Renal pelvis (tissue), 1 donor: ENCODE measurements at regions not wholly inside any gene's neighbourhood (a gene's known extent, or its start where the extent isn't known, plus 50 kb on each side); places are given as distances from the start of the nearest gene placed in this dataset.
"Not testable (repeated sequence)": the region's sequence is repeated elsewhere in the genome, so short reads cannot be mapped to it uniquely, and the experiment has no call there.

Experiments used
- DNase-seq: peaks from one replicate; pipeline ENCODE4 v3.0.0-alpha.2; 2013

DNA sequence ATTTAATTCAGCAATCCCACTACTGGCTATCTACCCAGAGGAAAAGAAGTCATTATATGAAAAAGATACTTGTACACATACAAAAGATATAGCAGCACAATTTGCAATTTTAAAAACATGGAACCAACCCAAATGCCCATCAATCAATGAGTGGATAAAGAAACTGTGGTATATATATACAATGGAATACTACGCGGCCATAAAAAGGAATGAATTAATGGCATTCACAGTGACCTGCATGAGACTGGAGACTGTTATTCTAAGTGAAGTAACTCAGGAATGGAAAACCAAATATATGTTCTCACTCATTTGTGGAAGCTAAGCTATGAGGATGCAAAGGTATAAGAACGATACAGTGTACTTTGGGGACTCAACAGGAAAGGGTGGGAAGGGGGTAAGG lies 102.8 kb upstream of the KCNMA1 start:
- DNase-seq: not testable (repeated sequence)

DNA sequence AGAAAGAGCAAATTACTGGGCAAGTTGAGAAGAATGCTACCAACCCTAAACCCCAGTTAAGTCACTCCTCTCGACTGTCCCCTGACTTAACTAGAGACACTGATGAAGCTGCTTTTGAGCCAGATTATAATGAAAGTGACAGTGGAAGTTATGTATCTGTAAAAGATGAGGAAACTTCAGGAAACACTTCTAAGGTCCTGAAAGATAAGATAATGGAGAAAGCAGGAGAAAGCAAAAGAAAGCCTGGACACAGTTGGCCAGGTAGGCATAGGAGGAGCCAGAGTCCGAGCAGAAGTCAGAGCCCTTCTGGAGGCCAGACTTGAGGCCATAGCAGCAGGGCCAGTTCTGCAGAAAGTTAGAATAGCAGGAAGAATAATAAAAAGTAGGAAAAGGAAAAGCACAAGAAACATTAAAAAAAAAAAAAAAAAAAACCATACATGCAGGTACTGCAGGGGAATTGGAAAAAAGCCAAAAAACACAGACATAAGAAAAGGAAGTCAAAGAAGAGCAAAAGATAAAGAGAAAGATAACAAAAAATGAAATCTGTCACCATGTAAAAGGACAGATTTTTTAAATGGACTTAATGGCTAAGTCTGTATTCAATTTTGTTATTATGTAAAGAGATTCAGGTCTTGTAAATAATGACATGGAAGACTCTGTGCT lies 101.0 kb upstream of the KCNMA1 start:
- no peak for DNase-seq

DNA sequence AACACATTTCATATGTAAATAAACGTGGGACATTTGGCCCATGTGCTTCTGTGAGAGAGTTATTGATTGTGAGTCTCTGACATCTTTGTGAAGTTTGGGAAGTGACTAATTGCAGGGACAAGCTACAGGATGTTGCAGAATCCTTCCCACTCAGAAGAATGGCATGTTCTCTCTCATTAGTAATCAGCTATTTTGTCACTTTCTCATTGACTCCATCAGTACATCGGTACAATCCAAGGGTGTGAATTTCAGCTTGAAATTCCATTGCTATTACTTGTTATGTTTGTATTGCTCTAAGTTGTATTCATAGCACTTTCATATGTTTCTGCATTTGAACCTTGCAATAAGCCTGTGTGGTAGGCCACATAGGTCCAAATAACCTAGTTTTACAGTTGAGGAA lies 100.0 kb upstream of the KCNMA1 start:
- no peak for DNase-seq

DNA sequence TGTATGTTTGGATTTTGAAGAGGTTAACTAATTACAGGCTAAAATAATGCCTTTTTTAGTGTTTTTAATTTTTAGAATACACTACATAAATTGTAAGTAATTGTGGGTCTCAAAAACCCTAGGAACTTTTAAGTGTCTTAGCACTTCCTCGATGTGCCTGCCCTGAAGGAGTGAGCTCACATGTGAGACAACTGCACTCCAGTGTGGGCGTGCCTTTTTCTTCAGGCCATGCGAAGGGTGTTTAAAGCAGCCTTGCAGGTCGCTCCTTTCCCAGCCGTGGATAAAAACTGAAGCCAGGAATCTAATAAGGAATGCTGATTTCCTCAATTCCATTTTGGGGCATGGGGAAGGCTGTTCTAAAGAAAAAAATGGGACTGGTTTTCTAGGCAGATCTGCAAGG lies 97.5 kb upstream of the KCNMA1 start:
- DNase-seq: not testable (repeated sequence)

DNA sequence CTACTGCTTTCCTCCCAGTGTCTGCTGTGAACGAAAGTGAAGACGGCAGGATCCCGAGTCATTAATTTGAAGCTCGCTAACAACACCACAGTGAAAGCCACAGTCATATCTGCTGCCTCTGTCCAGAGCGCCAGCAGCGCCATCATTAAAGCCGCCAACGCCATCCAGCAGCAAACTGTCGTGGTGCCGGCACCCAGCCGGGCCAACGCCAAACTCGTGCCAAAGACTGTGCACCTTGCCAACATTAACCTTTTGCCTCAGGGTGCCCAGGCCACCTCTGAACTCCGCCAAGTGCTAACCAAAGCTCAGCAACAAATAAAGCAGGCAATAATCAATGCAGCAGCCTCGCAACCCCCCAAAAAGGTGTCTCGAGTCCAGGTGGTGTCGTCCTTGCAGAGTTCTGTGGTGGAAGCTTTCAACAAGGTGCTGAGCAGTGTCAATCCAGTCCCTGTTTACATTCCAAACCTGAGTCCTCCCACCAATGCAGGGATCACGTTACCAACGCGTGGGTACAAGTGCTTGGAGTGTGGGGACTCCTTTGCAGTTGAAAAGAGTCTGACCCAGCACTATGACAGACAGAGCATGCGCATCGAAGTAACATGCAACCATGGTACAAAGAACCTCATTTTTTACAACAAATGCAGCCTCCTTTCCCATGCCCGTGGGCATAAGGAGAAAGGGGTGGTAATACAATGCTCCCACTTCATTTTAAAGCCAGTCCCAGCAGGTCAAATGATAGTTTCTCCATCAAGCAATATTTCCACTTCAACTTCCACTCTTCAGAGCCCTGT lies 94.8 kb upstream of the KCNMA1 start:
- no peak for DNase-seq

DNA sequence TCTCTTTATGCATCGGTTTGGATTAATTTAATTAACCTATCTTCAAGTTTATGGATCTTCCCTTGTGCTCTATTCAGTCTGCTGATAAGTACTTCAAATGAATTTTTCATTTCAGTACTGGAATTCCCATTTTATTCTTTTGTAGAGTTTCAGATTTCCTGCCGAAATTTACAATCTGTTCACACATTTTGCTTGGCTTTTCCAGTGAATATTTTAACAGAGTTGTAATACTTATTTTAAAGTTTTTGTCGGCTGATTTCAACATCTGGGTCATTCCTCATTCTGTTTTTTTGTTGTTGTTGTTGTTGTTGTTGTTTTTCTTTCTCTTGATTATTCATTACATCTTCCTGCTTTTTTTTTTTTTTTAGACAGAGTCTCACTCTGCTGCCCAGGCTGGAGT lies 89.9 kb upstream of the KCNMA1 start:
- no peak for DNase-seq

DNA sequence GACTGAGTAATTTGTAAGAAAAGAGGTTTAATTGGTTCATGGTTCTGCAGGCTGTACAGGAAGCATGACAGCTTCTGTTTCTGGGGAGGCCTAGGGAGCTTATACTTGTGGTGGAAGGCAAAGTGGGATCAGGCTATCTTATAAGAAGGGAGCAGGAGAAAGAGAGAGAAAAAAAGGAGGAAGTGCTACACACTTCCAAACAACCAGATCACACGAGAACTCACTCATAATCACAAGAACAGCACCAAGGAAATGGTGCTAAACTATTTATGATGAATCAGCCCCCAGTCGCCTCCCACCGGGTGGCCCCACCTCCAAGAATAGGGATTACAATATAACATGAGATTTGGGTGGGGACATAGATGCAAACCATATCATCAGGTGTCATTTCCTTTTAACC lies 89.1 kb upstream of the KCNMA1 start:
- DNase-seq: no peak

DNA sequence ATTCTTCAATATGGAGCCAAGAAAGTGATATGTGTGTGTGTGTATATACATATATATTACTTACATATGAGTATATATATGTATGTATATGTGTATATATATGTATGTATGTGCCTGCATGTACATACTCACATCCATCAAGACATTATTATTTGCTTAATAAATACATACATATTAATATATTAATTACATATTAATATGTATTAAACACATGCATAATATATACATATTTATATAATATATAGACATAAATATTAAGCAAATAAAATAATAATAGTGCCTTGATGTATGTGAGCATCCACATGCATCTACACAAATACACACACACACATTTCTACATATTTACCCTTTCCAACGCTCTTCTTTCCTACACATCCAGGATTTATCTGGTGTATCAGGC lies 88.7 kb upstream of the KCNMA1 start:
- no peak for DNase-seq

DNA sequence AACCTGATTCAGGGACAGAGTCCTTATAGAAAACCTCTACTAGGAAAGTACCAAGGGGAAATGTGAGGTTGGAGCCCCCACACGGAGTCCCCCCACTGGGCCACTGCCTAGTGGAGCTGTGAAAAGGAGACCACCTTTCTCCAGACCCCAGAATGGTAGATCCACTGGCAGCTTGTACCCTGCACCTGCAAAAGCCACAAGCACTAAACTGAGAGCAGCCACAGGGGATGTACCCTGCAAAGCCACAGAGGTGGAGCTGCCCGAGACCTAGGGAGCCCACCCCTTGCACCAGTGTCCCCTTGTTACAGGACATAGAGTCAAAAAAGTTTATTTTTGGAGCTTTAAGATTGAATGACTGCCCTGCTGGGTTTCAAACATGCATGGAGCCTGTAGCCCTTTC lies 87.2 kb upstream of the KCNMA1 start:
- no peak for DNase-seq

DNA sequence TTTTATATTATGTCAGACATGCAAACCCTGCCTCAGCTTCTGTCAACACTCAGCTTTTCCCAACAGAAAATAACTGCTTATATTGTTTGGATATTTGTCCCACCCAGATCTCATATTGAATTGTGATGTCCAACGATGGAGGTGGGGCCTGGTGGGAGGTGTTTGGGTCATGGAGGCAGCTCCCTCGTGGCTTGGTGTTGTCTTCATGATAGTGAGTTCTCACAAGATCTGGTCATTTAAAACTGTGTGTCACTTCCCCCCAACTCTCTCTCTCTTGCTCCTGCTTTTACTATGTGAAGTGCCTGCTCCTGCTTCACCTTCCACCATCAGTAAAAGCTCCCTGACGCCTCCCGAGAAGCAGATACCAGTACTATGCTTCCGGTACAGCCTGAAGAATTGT lies 85.8 kb upstream of the KCNMA1 start:
- DNase-seq: no peak

DNA sequence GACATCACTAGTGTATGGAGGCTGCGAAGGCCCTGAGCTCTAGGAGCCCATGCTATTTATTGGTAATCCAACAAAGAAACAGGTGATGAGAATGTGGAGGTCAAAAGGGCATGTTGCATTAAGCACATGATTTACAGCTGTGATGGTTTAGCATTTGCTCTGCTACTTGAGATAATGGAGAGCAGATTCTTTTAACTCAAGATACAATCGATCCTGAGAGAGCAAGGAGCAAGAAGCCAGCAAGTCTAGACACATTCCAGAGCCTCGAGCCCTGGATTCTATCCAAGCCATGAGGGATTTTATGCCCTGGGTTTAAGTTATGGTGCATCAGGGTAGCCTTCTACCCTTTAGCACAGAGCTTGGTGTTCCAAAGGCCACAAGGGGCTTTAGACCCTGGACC lies 85.3 kb upstream of the KCNMA1 start:
- DNase-seq: not testable (repeated sequence)

DNA sequence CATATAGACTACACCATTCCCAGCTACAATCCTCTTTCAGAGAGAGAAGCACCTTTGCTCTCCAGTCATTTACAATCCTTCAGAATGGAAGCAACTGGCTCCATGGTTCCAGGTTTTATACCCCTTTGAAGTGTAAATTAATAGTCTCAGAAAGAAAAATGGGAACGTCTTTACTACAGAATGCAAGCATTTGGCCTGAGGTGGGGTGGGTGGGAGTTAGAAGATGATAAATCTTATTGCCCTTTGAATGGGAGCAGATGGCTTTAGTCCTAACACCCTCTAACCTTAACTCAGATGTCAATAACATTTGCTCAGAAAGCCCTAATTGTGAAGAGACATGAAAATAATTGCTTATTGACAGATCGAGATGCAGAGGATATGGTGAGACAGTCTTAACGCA lies 84.2 kb upstream of the KCNMA1 start:
- DNase-seq: no peak

DNA sequence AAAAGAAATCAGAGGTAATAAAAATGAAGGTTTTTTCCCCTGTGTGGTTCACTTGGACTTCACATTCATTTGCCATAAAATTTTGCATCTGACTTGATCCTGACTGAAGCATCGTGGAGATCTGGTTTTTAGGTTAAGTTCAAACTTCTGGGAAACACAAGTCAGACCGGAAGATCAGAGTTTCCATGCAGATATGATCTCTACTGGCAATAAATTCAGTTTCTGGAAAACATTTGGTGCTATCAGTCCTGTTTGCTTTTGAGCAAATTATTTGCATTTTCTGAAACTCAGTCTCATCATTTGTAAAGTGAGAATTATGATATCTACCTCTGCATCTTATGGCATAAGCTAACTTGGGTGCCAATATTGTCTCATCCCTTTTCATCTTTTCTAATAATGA lies 81.3 kb upstream of the KCNMA1 start:
- DNase-seq: no peak

DNA sequence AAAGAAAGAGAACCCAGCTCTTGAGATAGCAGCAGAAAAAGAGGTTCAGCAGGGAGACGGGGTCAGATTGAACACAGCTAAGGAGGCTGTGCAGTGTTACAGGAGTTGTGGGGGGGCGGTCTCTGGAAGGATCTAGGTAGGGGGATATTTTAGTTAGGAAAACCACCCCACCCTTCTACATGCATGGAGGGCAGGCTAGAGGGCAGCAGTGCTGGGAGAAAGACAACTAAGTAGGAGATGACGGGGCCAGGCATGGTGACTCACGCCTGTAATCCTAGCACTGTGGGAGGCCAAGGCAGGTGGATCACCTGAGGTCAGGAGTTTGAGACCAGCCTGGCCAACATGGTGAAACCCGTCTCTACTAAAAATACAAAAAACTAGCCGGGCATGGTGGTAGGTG lies 80.7 kb upstream of the KCNMA1 start:
- not testable (repeated sequence) for DNase-seq

DNA sequence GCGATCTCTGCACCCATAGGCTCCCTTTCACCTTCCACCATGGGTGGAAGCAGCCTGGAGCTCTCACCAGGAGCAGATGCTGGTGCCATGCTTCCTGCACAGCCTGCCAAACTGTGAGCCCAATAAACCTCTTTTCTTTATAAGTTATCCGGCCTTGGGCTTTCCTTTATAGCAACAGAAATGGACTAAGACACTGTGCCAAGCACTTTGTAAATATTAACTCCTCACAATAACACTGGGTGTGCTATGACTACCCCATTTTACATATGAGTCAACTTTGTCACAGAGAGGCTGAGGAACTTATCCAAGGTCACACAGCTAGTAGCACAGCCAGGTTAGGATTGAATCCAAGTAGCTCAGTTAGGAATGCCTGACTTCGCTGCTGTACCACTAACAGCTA lies 79.7 kb upstream of the KCNMA1 start:
- no peak for DNase-seq

DNA sequence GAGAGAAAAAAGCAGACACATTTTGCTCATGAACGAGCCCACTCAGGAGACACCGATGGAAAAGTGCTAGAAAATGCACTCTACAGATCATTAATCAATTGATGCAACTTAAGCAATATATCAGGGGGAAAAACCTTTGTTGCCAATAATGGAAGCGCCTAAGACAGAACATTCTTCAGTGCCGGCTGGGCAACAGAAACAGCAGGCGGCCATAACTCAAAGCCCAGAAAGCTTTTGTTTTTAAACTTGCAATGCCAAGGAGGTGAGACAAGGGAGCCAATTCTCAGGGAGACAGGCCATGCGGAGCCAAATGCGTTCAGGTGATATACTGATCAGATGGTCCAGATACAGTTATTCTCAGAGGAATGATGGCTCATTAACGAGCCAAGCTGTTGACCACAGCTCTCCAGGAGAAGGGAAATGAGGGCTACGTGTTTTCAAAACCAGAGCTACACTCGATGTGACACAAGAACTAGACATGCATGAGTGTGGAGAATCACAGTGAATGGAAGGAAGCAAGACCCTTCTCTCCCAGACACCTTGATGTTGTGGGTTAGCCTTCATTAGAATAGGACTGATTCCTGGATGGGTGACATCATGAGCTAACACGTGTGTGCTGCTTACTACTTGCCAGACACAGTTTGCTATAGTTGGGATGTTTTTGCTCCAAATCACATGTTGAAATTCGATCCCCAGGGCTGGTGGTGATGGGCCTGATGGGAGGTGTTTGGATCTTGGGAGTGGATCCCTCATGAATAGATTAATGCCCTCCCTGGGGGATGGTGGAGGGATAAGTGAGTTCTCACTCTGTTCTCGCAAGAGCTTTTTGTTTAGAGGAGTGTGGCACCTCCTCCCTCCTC lies 79.1 kb upstream of the KCNMA1 start:
- DNase-seq: peak; percentile 19

DNA sequence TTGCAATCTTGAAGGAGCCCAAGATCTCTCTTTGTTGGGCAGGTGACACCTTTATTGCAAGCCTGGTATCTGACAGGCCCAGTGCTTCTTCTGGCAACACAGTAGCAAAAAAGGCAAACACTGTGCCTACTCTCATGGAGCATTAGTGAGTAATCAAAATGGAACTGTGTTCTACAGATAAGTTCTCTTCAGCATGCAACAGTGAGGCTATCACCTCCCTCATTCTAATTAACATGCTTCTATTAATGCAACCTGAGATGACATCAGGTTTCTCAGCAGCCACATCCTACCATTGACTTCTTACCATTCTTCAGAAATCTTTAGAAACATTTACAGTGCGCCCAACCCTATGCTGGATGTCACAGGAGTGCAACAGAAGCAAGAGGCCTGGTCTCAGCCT lies 77.9 kb upstream of the KCNMA1 start:
- DNase-seq: no peak

DNA sequence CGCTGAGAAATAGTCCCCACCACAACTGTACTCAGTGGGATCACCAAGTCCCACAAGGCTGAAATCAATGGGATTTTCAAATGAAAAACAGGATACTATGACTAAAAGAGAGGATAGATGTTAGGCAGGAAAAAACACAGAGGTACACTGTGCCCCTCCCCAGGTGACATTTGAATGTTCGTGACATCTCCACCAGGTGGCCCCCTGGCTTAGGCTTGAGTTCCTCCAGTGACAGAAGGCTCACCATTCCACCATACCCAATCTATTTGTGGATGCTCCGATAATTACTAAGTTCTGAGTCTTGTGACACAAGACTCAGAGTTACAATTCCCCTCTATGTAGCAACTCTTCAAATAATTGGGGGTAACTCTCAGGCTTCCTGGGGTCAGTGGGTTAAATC lies 77.5 kb upstream of the KCNMA1 start:
- DNase-seq: no peak

DNA sequence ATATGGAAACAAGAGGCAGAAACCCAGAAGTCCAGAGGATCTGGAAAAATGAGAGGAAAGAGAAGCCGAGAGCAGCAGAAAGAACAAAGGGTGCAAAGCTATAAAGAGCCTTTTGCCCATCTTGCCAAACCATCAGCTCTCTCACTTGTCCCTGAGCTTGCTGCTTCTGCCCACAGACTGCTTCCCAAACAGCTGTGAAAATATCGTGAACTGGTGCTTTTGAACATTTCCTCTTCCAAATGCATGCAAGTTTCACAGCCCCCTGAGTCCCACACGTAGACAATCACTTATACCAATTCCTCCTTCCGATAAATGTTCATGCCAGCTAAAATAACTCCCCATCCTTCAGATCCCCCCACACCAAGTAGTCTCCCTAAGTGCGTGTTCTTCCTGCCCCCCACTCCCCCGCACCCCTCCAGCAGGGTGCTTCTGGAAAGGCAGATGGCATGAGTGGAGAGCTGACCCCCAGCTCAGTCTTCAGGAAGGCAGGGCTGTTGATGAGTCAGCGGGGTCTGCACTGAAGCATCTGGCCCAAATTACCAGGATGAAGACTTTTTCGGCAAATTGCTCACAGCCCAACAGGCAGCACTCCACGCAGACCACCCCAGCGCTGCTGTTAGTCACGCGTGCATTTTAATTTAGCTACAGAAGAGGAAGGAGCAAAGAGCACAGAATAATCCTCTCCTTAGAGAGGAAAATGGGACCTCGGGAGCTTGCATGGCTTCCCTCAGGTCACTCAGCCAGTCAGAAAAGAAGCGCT lies 76.1 kb upstream of the KCNMA1 start:
- no peak for DNase-seq

DNA sequence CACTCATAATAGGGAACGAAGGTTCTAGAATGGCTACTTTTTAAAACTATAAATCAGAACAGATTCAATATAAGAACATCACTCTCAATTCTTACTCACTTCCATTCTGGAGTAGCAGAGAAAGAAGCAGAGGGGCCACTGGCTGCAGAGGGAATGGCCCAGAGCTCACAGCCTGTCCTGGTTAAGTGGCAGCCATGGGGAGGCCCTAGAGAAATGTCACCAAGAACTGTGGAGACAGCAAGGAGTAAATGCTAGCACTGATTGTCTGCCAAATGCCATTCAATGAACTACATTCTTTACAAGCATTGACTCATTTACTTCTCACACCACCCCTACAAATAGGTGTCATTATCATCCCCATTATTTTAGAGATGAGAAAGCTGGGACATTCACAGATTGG lies 74.6 kb upstream of the KCNMA1 start:
- no peak for DNase-seq

DNA sequence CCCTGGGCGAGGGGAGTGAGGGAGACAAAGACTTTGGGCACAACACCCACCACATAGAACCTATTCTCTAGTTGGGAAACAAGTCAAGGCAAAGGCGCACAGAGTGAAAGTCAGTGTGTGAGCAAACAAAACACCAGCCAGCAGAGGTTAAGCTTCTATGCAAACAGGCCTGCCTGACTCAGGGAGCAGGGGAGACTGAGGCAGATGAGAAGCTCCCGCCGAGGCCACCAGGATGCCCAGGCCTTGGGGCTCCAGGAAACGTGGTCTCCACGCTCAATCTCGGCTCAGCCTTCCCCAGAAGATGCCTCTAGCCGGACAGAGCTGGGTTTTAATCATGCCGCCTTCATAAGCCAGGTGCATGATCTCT lies 74.1 kb upstream of the KCNMA1 start:
- no peak for DNase-seq
